ENCODE measurements at regions not wholly inside any gene's neighbourhood (a gene's known extent, or its start where the extent isn't known, plus 50 kb on each side); places are given as distances from the start of the nearest gene placed in this dataset.
"Not testable (repeated sequence)": the region's sequence is repeated elsewhere in the genome, so short reads cannot be mapped to it uniquely, and the experiment has no call there.

DNA sequence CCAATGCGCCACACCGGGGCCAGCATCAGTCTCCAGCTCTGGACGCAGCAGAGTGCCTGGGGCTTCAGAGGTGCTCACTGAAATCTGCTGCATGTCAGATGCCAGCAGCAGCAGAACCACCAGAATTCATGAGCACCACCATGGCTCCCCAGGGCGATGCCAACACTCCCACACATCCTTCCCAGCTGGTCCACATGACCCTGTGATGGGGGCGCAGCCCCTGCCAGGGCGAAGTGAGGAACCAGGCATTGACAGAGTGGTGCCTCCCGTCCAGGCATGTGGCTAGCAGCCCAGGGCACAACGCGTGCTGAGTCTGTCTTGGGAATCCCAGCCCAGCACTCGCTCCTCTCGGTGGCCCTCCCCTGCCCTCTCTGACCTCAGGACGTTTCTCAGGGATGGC, 80.4 kb downstream of the DHCR7 start:
- BruUV-seq (replicated peaks) = no TSS peak
- H3K9me3 ChIP-seq (replicated peaks; ENCODE audit: control insufficient read depth, insufficient read depth, low read depth, low read length) = no peaks in the 10 kb centered on the region
- H3K36me3 ChIP-seq (ENCODE audit: control insufficient read depth, insufficient read depth, low read length) = no peaks in the 10 kb centered on the region
- no peak overlapping the region for H3K27ac ChIP-seq (ENCODE audit: extremely low read depth, low read depth, low read length)
- CTCF ChIA-PET (ENCODE audit: low intra/inter-chr PET ratio) = no interaction called here
- intact Hi-C loops (cut with micrococcal nuclease) = no loop called here
- in situ Hi-C loops (cut with MboI) = no loop called here
- ATAC-seq (no peak), FAIRE-seq (no peak), DNase-seq (ENCODE audit: extremely low read depth in 1 of 4, low spot score in 3 of 4) (no peak)
- H3K9me1 ChIP-seq (ENCODE audit: control insufficient read depth, insufficient read depth, low read length) = no peaks in the 10 kb centered on the region
- no peak overlapping the region for H3K4me2 ChIP-seq (ENCODE audit: insufficient read depth, low read length)
- H4K20me1 ChIP-seq (replicated peaks; ENCODE audit: control insufficient read depth, insufficient read depth, low read length) = peaks cover 3% of the 10 kb centered on the region; the same call in 1 of the 2 replicates
- POLR2A ChIA-PET = interaction anchor here (0.6 kb wide), 1 partner anchor 19 kb away, joined by 3 read pairs; no protein-coding TSS in a partner anchor
- no peak overlapping the region for H3K9ac ChIP-seq (ENCODE audit: insufficient read depth in 1 of 2, low read depth in 2 of 2, low read length in 2 of 2)
- 1% methylated on average over 11 of the region's 12 CpGs for WGBS (ENCODE audit: insufficient coverage, low coverage, missing lambda C conversion rate)
- no peak overlapping the region for H2AFZ ChIP-seq (ENCODE audit: low read depth, low read length)
- H3K4me1 ChIP-seq (replicated peaks in 1 of 2; ENCODE audit: control insufficient read depth in 2 of 2, insufficient read depth in 2 of 2, low read length in 2 of 2) = no peaks in the 10 kb centered on the region
- H3K79me2 ChIP-seq (ENCODE audit: control insufficient read depth, insufficient read depth, low read length) = no peaks in the 10 kb centered on the region
- TF ChIP-seq HNRNPL (IDR thresholded peaks at IDR 0.05; ENCODE audit: low read depth, low read length) (no peak), MCM5 (IDR thresholded peaks at IDR 0.05; ENCODE audit: low read depth) (no peak), SRSF7 (optimal IDR thresholded peaks at IDR 0.05; ENCODE audit: low read depth, low read length) (no peak), ZNF124 (CRISPR knock-in tag; IDR thresholded peaks at IDR 0.05) (no peak), CC2D1A (IDR thresholded peaks at IDR 0.05) (no peak), ZEB2 (IDR thresholded peaks at IDR 0.05) (no peak), CHD1 (IDR thresholded peaks at IDR 0.05; ENCODE audit: low read length) (no peak), KDM1A (IDR thresholded peaks at IDR 0.05) (no peak), PRPF4 (IDR thresholded peaks at IDR 0.05; ENCODE audit: insufficient read depth, low read depth, low read length, poor library complexity, severe bottlenecking) (no peak), ZSCAN29 (IDR thresholded peaks at IDR 0.05) (no peak), ZNF239 (CRISPR knock-in tag; IDR thresholded peaks at IDR 0.05) (no peak), BRCA1 (IDR thresholded peaks at IDR 0.05) (no peak), BRCA1 (CRISPR knock-in tag; IDR thresholded peaks at IDR 0.05) (no peak), SAP30 (IDR thresholded peaks at IDR 0.05; ENCODE audit: borderline replicate concordance, insufficient read depth, low read depth, low read length, poor library complexity, severe bottlenecking) (no peak), ZNF668 (CRISPR knock-in tag; IDR thresholded peaks at IDR 0.05) (no peak)
- TF ChIP-seq, protein P1, sequence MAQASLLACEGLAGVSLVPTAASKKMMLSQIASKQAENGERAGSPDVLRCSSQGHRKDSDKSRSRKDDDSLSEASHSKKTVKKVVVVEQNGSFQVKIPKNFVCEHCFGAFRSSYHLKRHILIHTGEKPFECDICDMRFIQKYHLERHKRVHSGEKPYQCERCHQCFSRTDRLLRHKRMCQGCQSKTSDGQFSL (CRISPR knock-in tag; IDR thresholded peaks at IDR 0.05) = no peak
- TF ChIP-seq, protein P1 (tag; IDR thresholded peaks at IDR 0.05) = no peak
- TF ChIP-seq, protein P2, sequence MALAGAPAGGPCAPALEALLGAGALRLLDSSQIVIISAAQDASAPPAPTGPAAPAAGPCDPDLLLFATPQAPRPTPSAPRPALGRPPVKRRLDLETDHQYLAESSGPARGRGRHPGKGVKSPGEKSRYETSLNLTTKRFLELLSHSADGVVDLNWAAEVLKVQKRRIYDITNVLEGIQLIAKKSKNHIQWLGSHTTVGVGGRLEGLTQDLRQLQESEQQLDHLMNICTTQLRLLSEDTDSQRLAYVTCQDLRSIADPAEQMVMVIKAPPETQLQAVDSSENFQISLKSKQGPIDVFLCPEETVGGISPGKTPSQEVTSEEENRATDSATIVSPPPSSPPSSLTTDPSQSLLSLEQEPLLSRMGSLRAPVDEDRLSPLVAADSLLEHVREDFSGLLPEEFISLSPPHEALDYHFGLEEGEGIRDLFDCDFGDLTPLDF (CRISPR knock-in tag; IDR thresholded peaks at IDR 0.05) = no peak
- H3K4me3 ChIP-seq = no peak overlapping the region
- H3K27me3 ChIP-seq (ENCODE audit: control insufficient read depth in 2 of 2, insufficient read depth in 2 of 2, low read length in 2 of 2) = peaks cover 4 to 31% of the 10 kb centered on the region in 2 experiments; a peak in 4 of 5 replicates

DNA sequence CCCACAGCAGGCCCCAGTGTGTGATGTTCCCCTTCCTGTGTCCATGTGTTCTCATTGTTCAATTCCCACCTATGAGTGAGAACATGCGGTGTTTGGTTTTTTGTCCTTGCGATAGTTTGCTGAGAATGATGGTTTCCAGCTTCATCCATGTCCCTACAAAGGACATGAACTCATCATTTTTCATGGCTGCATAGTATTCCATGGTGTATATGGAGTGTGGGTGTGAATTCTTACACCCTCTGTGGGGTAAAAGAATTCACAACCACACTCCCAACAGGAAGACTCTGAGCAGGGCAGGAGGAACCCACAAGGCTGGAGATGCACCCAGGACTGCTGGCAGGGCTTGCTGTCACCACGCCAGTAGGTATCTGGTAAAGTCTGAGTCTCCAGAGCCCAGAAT, 80.9 kb downstream of the DHCR7 start:
- H3K4me1 ChIP-seq (replicated peaks in 1 of 2; ENCODE audit: control insufficient read depth in 2 of 2, insufficient read depth in 2 of 2, low read length in 2 of 2); H3K79me2 ChIP-seq (ENCODE audit: control insufficient read depth, insufficient read depth, low read length); H3K36me3 ChIP-seq (ENCODE audit: control insufficient read depth, insufficient read depth, low read length); H4K20me1 ChIP-seq (replicated peaks; ENCODE audit: control insufficient read depth, insufficient read depth, low read length); CTCF ChIA-PET (ENCODE audit: low intra/inter-chr PET ratio); intact Hi-C loops (cut with micrococcal nuclease); H2AFZ ChIP-seq (ENCODE audit: low read depth, low read length); in situ Hi-C loops (cut with MboI); ATAC-seq; DNase-seq (ENCODE audit: extremely low read depth in 1 of 4, low spot score in 3 of 4); H3K9me3 ChIP-seq (replicated peaks; ENCODE audit: control insufficient read depth, insufficient read depth, low read depth, low read length); H3K9ac ChIP-seq (ENCODE audit: insufficient read depth in 1 of 2, low read depth in 2 of 2, low read length in 2 of 2); H3K27ac ChIP-seq (ENCODE audit: extremely low read depth, low read depth, low read length); H3K4me3 ChIP-seq; H3K9me1 ChIP-seq (ENCODE audit: control insufficient read depth, insufficient read depth, low read length); BruUV-seq (replicated peaks); FAIRE-seq; H3K4me2 ChIP-seq (ENCODE audit: insufficient read depth, low read length): not testable (repeated sequence)
- WGBS (ENCODE audit: insufficient coverage, low coverage, missing lambda C conversion rate) = 0% methylated on average over 1 of the region's 3 CpGs
- POLR2A ChIA-PET = interaction anchor here (0.6 kb wide), 1 partner anchor 20 kb away, joined by 3 read pairs; no protein-coding TSS in a partner anchor
- H3K27me3 ChIP-seq (ENCODE audit: control insufficient read depth in 2 of 2, insufficient read depth in 2 of 2, low read length in 2 of 2) = peaks cover 4 to 31% of the 10 kb centered on the region in 2 experiments; a peak in 4 of 5 replicates
